SU-DHL-6 (cell line): ENCODE measurements at regions not wholly inside any gene's neighbourhood (a gene's known extent, or its start where the extent isn't known, plus 50 kb on each side); places are given as distances from the start of the nearest gene placed in this dataset.

Experiments used
- H2AFZ ChIP-seq: fragments of 200-600 bp; sonication (generic); 2 replicates; pipeline ENCODE4 v1.6.1; 2014; ENCODE audit warnings: low read depth, mild to moderate bottlenecking, moderate library complexity, mixed read lengths, antibody characterized with exemption, low read length; ENCODE audit not compliant: severe bottlenecking
- H3F3A ChIP-seq: fragments of 200-600 bp; shearing (Covaris generic); 2 replicates; pipeline ENCODE4 v1.6.0; 2016; ENCODE audit warnings: antibody characterized with exemption, mild to moderate bottlenecking; ENCODE audit not compliant: insufficient read depth
- H3K27ac ChIP-seq: fragments of 200-600 bp; sonication (generic); 2 replicates; pipeline ENCODE4 v1.5.1; 2016; ENCODE audit warnings: low read depth, mild to moderate bottlenecking, low read length, moderate library complexity, mixed read lengths
- H3K27me3 ChIP-seq: fragments of 200-600 bp; sonication (generic), shearing (Covaris generic); 2 replicates; pipeline ENCODE4 v1.6.0; 2014; ENCODE audit warnings: mild to moderate bottlenecking, low read length
- H3K36me3 ChIP-seq: fragments of 200-600 bp; sonication (generic); 2 replicates; pipeline ENCODE4 v1.6.1; 2014; ENCODE audit warnings: mild to moderate bottlenecking, low read length, mixed read lengths
- H3K4me2 ChIP-seq: fragments of 300-600, 200-600 bp; shearing (Covaris generic), sonication (generic); 2 replicates; pipeline ENCODE4 v1.6.0; 2014; ENCODE audit warnings: low read length, low read depth, mild to moderate bottlenecking; ENCODE audit not compliant: poor library complexity, severe bottlenecking
- H3K4me3 ChIP-seq: fragments of 200-600 bp; sonication (generic); 2 replicates; pipeline ENCODE4 v1.5.1; 2014; ENCODE audit warnings: antibody characterized with exemption, low read length, mild to moderate bottlenecking, mixed read lengths; ENCODE audit not compliant: insufficient read depth, poor library complexity, severe bottlenecking
- H3K79me2 ChIP-seq: fragments of 200-600 bp; sonication (generic); 2 replicates; pipeline ENCODE4 v1.6.1; 2014; ENCODE audit warnings: mild to moderate bottlenecking, low read length, moderate library complexity; ENCODE audit not compliant: insufficient read depth
- H3K9ac ChIP-seq: fragments of 200-600 bp; sonication (generic); 2 replicates; pipeline ENCODE4 v1.7.0; 2014; ENCODE audit warnings: mild to moderate bottlenecking, low read length
- H3K9me2 ChIP-seq: fragments of 200-600 bp; sonication (generic); replicated peaks from 2 replicates; pipeline ENCODE4 v1.6.1; 2014; ENCODE audit warnings: low read length; ENCODE audit not compliant: insufficient read depth
- H3K9me3 ChIP-seq: fragments of 200-600 bp; sonication (generic); 2 replicates; pipeline ENCODE4 v1.6.1; 2014; ENCODE audit warnings: low read length, mixed read lengths; ENCODE audit not compliant: insufficient read depth
- H4K20me1 ChIP-seq: fragments of 200-600 bp; sonication (generic); 2 replicates; pipeline ENCODE4 v1.6.1; 2014; ENCODE audit warnings: low read depth, mild to moderate bottlenecking, antibody characterized with exemption, low read length, moderate library complexity, mixed read lengths
- EZH2phosphoT487 ChIP-seq: fragments of 200-600 bp; sonication (generic), shearing (Covaris generic); conservative IDR thresholded peaks from 2 replicates; pipeline ENCODE4 v1.6.1; 2018; ENCODE audit warnings: mild to moderate bottlenecking, antibody characterized with exemption, low read length, moderate library complexity, mixed read lengths
- TF ChIP-seq, protein P1 (sequence below): fragments of 200-600 bp; sonication (generic); IDR thresholded peaks from one replicate; pipeline ENCODE4 v1.5.1; 2017; ENCODE audit warnings: antibody characterized with exemption, mild to moderate bottlenecking, low read length, moderate library complexity; ENCODE audit not compliant: insufficient read depth, poor library complexity, severe bottlenecking

DNA sequence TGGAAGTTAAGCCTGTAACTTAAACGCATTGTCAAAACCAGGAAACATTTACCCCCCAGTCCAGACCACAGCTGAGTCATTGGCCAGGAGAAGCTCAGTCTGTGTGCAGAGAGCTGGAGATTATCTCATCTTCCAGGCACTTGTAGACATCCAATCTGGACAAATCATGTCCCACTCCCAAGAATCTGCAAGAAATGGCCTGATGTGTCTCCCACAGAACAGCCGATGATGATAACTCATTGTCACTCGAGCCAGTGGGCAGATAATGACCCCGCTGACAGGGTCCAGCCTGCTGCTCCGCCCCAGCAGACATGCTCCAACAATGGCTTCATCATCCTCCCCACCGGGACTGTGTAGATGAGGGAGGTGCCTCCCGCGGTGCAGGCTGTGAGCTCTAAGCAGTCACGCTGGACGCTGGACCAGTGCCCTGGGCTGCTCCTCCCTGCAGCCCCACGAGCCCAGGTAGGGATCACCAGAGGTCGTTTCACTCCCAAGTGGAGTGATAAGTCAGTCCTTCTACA, 322.5 kb downstream of the C16orf95 start:
- no peaks in the 10 kb centered on the region for H3K36me3 ChIP-seq
- H3K4me3 ChIP-seq, result no peak overlapping the region
- no peaks in the 10 kb centered on the region for H3K27me3 ChIP-seq
- H3K27ac ChIP-seq, result no peak overlapping the region
- H4K20me1 ChIP-seq, result no peaks in the 10 kb centered on the region
- H3K9ac ChIP-seq, result no peak overlapping the region
- no peaks in the 10 kb centered on the region for H3K9me3 ChIP-seq
- H2AFZ ChIP-seq, result no peak overlapping the region
- no peaks in the 10 kb centered on the region for H3K9me2 ChIP-seq
- no peaks in the 10 kb centered on the region for H3K79me2 ChIP-seq
- H3K4me2 ChIP-seq, result no peak overlapping the region
- no peak for TF ChIP-seq EZH2phosphoT487
- TF ChIP-seq, protein P1, sequence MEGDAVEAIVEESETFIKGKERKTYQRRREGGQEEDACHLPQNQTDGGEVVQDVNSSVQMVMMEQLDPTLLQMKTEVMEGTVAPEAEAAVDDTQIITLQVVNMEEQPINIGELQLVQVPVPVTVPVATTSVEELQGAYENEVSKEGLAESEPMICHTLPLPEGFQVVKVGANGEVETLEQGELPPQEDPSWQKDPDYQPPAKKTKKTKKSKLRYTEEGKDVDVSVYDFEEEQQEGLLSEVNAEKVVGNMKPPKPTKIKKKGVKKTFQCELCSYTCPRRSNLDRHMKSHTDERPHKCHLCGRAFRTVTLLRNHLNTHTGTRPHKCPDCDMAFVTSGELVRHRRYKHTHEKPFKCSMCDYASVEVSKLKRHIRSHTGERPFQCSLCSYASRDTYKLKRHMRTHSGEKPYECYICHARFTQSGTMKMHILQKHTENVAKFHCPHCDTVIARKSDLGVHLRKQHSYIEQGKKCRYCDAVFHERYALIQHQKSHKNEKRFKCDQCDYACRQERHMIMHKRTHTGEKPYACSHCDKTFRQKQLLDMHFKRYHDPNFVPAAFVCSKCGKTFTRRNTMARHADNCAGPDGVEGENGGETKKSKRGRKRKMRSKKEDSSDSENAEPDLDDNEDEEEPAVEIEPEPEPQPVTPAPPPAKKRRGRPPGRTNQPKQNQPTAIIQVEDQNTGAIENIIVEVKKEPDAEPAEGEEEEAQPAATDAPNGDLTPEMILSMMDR, result no peak
- H3F3A ChIP-seq, result no peaks in the 10 kb centered on the region

- Histone ChIP-seq H3F3A (no peaks in the 10 kb centered on the region), H4K20me1 (no peaks in the 10 kb centered on the region), H3K9me2 (no peaks in the 10 kb centered on the region), H3K27ac (no peak overlapping the region), H3K9me3 (no peaks in the 10 kb centered on the region), H3K9ac (no peak overlapping the region), H3K4me2 (no peak overlapping the region), H3K27me3 (no peaks in the 10 kb centered on the region), H2AFZ (no peak overlapping the region), H3K79me2 (no peaks in the 10 kb centered on the region), H3K4me3 (no peak overlapping the region), H3K36me3 (no peaks in the 10 kb centered on the region)
- TF ChIP-seq EZH2phosphoT487, result no peak
- TF ChIP-seq, protein P1, result no peak
Measured at GRCh38 chr16:86995456-86995855, 321.7 kb downstream of the C16orf95 start.

DNA sequence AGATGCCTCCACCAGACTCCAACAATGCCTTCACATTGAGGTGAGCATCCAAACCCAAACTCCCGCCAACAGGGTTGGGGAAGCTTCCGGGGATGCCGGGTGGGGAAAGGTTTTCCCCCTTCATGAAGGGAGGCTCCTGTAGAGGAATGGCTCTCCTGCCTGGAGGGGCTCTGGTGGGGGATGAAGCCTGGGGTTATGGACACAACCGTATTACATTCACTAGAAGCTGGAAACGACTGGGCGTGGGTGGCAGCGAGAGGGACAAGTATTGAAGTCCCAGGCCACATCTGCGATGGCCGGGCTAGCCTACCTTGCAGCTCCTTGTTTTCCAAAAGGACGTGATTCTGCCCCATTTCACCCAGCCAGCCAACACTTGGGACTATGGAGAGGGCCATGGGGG, 321.1 kb downstream of the C16orf95 start:
- H3K27ac ChIP-seq, result no peak overlapping the region

More for the DNA sequence above, 321.1 kb downstream of the C16orf95 start:
- no peaks in the 10 kb centered on the region for H3K9me3 ChIP-seq
- no peaks in the 10 kb centered on the region for H3K36me3 ChIP-seq
- H3F3A ChIP-seq, result no peaks in the 10 kb centered on the region
- no peak overlapping the region for H3K4me3 ChIP-seq
- H2AFZ ChIP-seq, result no peak overlapping the region
- no peak overlapping the region for H3K4me2 ChIP-seq
- no peaks in the 10 kb centered on the region for H3K79me2 ChIP-seq
- H4K20me1 ChIP-seq, result no peaks in the 10 kb centered on the region
- no peak overlapping the region for H3K9ac ChIP-seq
- H3K27me3 ChIP-seq, result no peaks in the 10 kb centered on the region
- TF ChIP-seq EZH2phosphoT487, result no peak
- TF ChIP-seq, protein P1, result no peak
- H3K9me2 ChIP-seq, result no peaks in the 10 kb centered on the region
